ENCODE measurements at regions not wholly inside any gene's neighbourhood (a gene's known extent, or its start where the extent isn't known, plus 50 kb on each side); places are given as distances from the start of the nearest gene placed in this dataset.
"Not testable (repeated sequence)": the region's sequence is repeated elsewhere in the genome, so short reads cannot be mapped to it uniquely, and the experiment has no call there.

GRCh38 chr4:45472490-45472889 lies 651.4 kb downstream of the GABRG1 start:
- intact Hi-C loops (cut with DNase I; ENCODE audit: low total_unique reads): no loop called here
- no peaks in the 10 kb centered on the region for H3K27me3 ChIP-seq
- 55 to 65% (median 58%) methylated on average over 2 to 3 of the region's 3 CpGs for WGBS, 5 donors
- TF ChIP-seq EP300 (IDR thresholded peaks at IDR 0.05): no peak
- no peak for TF ChIP-seq POLR2A (IDR thresholded peaks at IDR 0.05)
- TF ChIP-seq POLR2AphosphoS5 (IDR thresholded peaks at IDR 0.05): no peak
- TF ChIP-seq CTCF (IDR thresholded peaks at IDR 0.05): no peak
- H3K4me3 ChIP-seq: no peak overlapping the region
- no peak for DNase-seq
- peaks cover 0 to 34% (median 25%) of the 10 kb centered on the region in 4 donors for H3K9me3 ChIP-seq
- H3K27ac ChIP-seq: no peak overlapping the region
- H3K36me3 ChIP-seq: no peaks in the 10 kb centered on the region
- no peaks in the 10 kb centered on the region for H3K4me1 ChIP-seq

GRCh38 chr4:45471335-45471734 lies 652.5 kb downstream of the GABRG1 start:
- intact Hi-C loops (cut with DNase I; ENCODE audit: low total_unique reads): no loop called here
- DNase-seq: no peak
- Histone ChIP-seq H3K36me3 (no peaks in the 10 kb centered on the region), H3K27me3 (no peaks in the 10 kb centered on the region), H3K9me3 (peaks cover 0 to 24% (median 14%) of the 10 kb centered on the region in 4 donors), H3K4me1 (no peaks in the 10 kb centered on the region), H3K4me3 (no peak overlapping the region), H3K27ac (no peak overlapping the region)
- WGBS, 5 donors: 73 to 94% (median 91%) methylated on average over 4 of the region's 4 CpGs; no CpG with 5 or more reads in 1 of the 5 donors
- TF ChIP-seq EP300 (IDR thresholded peaks at IDR 0.05) (no peak), POLR2AphosphoS5 (IDR thresholded peaks at IDR 0.05) (no peak), POLR2A (IDR thresholded peaks at IDR 0.05) (no peak), CTCF (IDR thresholded peaks at IDR 0.05) (no peak)

GRCh38 chr4:45467157-45467556 lies 656.7 kb downstream of the GABRG1 start:
- DNase-seq: no peak
- Histone ChIP-seq H3K4me1 (no peaks in the 10 kb centered on the region), H3K27me3 (no peaks in the 10 kb centered on the region), H3K4me3 (no peak overlapping the region), H3K36me3 (no peaks in the 10 kb centered on the region), H3K9me3 (peaks cover 0 to 9% (median 7%) of the 10 kb centered on the region in 4 donors), H3K27ac (no peak overlapping the region)
- WGBS, 5 donors: 80 to 89% (median 86%) methylated on average over 4 of the region's 4 CpGs
- intact Hi-C loops (cut with DNase I; ENCODE audit: low total_unique reads): no loop called here
- TF ChIP-seq EP300 (IDR thresholded peaks at IDR 0.05) (no peak), POLR2AphosphoS5 (IDR thresholded peaks at IDR 0.05) (no peak), CTCF (IDR thresholded peaks at IDR 0.05) (no peak), POLR2A (IDR thresholded peaks at IDR 0.05) (no peak)

- H3K4me1 ChIP-seq; H3K27ac ChIP-seq; H3K36me3 ChIP-seq; H3K27me3 ChIP-seq; intact Hi-C loops (cut with DNase I; ENCODE audit: low total_unique reads); DNase-seq; H3K9me3 ChIP-seq; H3K4me3 ChIP-seq: not testable (repeated sequence)
- 63 to 73% (median 70%) methylated on average over 4 of the region's 4 CpGs for WGBS, 5 donors
These were observed 663.7 kb downstream of the GABRG1 start for GRCh38 chr4:45460157-45460556.

- TF ChIP-seq POLR2A (IDR thresholded peaks at IDR 0.05) (no peak), CTCF (IDR thresholded peaks at IDR 0.05) (no peak), POLR2AphosphoS5 (IDR thresholded peaks at IDR 0.05) (no peak), EP300 (IDR thresholded peaks at IDR 0.05) (no peak)
- Histone ChIP-seq H3K27me3 (no peaks in the 10 kb centered on the region), H3K4me1 (no peaks in the 10 kb centered on the region), H3K27ac (no peak overlapping the region), H3K9me3 (peaks cover 0 to 4% (median under 1%) of the 10 kb centered on the region in 4 donors), H3K4me3 (no peak overlapping the region), H3K36me3 (no peaks in the 10 kb centered on the region)
- intact Hi-C loops (cut with DNase I; ENCODE audit: low total_unique reads): no loop called here
- 59 to 70% (median 66%) methylated on average over 2 of the region's 2 CpGs for WGBS, 5 donors
- DNase-seq: no peak
These were observed 668.6 kb downstream of the GABRG1 start for GRCh38 chr4:45455217-45455616.

Measured in stomach (tissue), 8 donors.